ENCODE measurements at regions not wholly inside any gene's neighbourhood (a gene's known extent, or its start where the extent isn't known, plus 50 kb on each side); places are given as distances from the start of the nearest gene placed in this dataset.

GRCh38 chr6:74060354-74060753 lies 364.4 kb downstream of the CD109 start:
- TF ChIP-seq CTCF (IDR thresholded peaks at IDR 0.05) = no peak
- TF ChIP-seq POLR2A (IDR thresholded peaks at IDR 0.05) = no peak
